H9 (cell line): ENCODE measurements at regions not wholly inside any gene's neighbourhood (a gene's known extent, or its start where the extent isn't known, plus 50 kb on each side); places are given as distances from the start of the nearest gene placed in this dataset.

Experiments
- DNase-seq: peaks from one replicate; pipeline ENCODE4 v3.0.0-alpha.2; 2017
- H2AFZ ChIP-seq: one replicate; pipeline ENCODE4 v1.6.1; 2013; ENCODE audit warnings: mild to moderate bottlenecking, low read length, control low read depth, moderate library complexity
- H2AK5ac ChIP-seq: 2 replicates; pipeline ENCODE4 v1.6.1; 2013; ENCODE audit warnings: low read length, control low read depth, mixed read lengths; ENCODE audit not compliant: insufficient read length
- H2BK120ac ChIP-seq: one replicate; pipeline ENCODE4 v1.6.1; 2013; ENCODE audit warnings: low read depth, mild to moderate bottlenecking, low read length, control low read depth, inconsistent platforms; ENCODE audit not compliant: poor library complexity, severe bottlenecking
- H2BK12ac ChIP-seq: 2 replicates; pipeline ENCODE4 v1.6.1; 2013; ENCODE audit warnings: low read length, control low read depth, mixed read lengths, low read depth; ENCODE audit not compliant: insufficient read length
- H2BK15ac ChIP-seq: 2 replicates; pipeline ENCODE4 v1.6.1; 2013; ENCODE audit warnings: low read depth, low read length, control low read depth
- H2BK20ac ChIP-seq: one replicate; pipeline ENCODE4 v1.6.1; 2013; ENCODE audit warnings: low read depth, mild to moderate bottlenecking, low read length, control low read depth, inconsistent platforms; ENCODE audit not compliant: poor library complexity, severe bottlenecking
- H2BK5ac ChIP-seq: 2 replicates; pipeline ENCODE4 v1.6.1; 2013; ENCODE audit warnings: low read length, control low read depth, mixed read lengths; ENCODE audit not compliant: insufficient read length
- H3K14ac ChIP-seq: 2 replicates; pipeline ENCODE4 v1.6.1; 2013; ENCODE audit warnings: low read length, control low read depth; ENCODE audit not compliant: insufficient read depth
- H3K18ac ChIP-seq: 2 replicates; pipeline ENCODE4 v1.6.1; 2013; ENCODE audit warnings: low read depth, mild to moderate bottlenecking, mixed read lengths, low read length, control low read depth; ENCODE audit not compliant: insufficient read length
- H3K23ac ChIP-seq: 2 replicates; pipeline ENCODE4 v1.6.1; 2013; ENCODE audit warnings: low read length, control low read depth, mixed read lengths, low read depth; ENCODE audit not compliant: insufficient read length
- H3K23me2 ChIP-seq: 2 replicates; pipeline ENCODE4 v1.6.1; 2013; ENCODE audit warnings: low read depth, mild to moderate bottlenecking, mixed read lengths, low read length, control low read depth; ENCODE audit not compliant: insufficient read length, poor library complexity, severe bottlenecking
- H3K27ac ChIP-seq: 2 replicates; pipeline ENCODE4 v1.5.1; 2013; ENCODE audit warnings: low read length, control low read depth, mixed read lengths, low read depth; ENCODE audit not compliant: insufficient read length
- H3K27me3 ChIP-seq: 2 replicates; pipeline ENCODE4 v1.6.1; 2013; ENCODE audit warnings: low read length, control low read depth, inconsistent platforms; ENCODE audit not compliant: insufficient read depth
- H3K4ac ChIP-seq: 2 replicates; pipeline ENCODE4 v1.6.1; 2013; ENCODE audit warnings: low read depth, mild to moderate bottlenecking, control low read depth, inconsistent platforms, low read length, moderate library complexity
- H3K4me1 ChIP-seq: 2 replicates; pipeline ENCODE4 v1.6.1; 2013; ENCODE audit warnings: low read length, control low read depth, inconsistent platforms; ENCODE audit not compliant: insufficient read depth
- H3K4me2 ChIP-seq: 2 replicates; pipeline ENCODE4 v1.6.1; 2013; ENCODE audit warnings: low read length, control low read depth, mixed read lengths; ENCODE audit not compliant: insufficient read length, insufficient read depth
- H3K56ac ChIP-seq: 2 replicates; pipeline ENCODE4 v1.6.1; 2013; ENCODE audit warnings: low read depth, mild to moderate bottlenecking, mixed read lengths, low read length, control low read depth; ENCODE audit not compliant: insufficient read length
- H3K79me1 ChIP-seq: 2 replicates; pipeline ENCODE4 v1.6.1; 2013; ENCODE audit warnings: low read depth, mild to moderate bottlenecking, moderate library complexity, low read length, control low read depth, inconsistent platforms; ENCODE audit not compliant: insufficient read depth, poor library complexity, severe bottlenecking
- H3K79me2 ChIP-seq: 2 replicates; pipeline ENCODE4 v1.6.1; 2013; ENCODE audit warnings: low read length, control low read depth, inconsistent platforms; ENCODE audit not compliant: insufficient read depth
- H3K9ac ChIP-seq: 2 replicates; pipeline ENCODE4 v1.6.1; 2013; ENCODE audit warnings: low read length, control low read depth, mixed read lengths; ENCODE audit not compliant: insufficient read length; ENCODE audit errors: extremely low read depth
- H3K9me3 ChIP-seq: one replicate; pipeline ENCODE4 v1.6.1; 2013; ENCODE audit warnings: low read depth, low read length, inconsistent platforms; ENCODE audit not compliant: control insufficient read depth
- H3T11ph ChIP-seq: one replicate; pipeline ENCODE4 v1.6.1; 2013; ENCODE audit warnings: mild to moderate bottlenecking, low read length, control low read depth, inconsistent platforms
- H4K20me1 ChIP-seq: one replicate; pipeline ENCODE4 v1.6.1; 2013; ENCODE audit not compliant: control insufficient read depth, insufficient read length, insufficient read depth
- H4K5ac ChIP-seq: 2 replicates; pipeline ENCODE4 v1.6.1; 2013; ENCODE audit warnings: low read depth, mild to moderate bottlenecking, mixed read lengths, low read length, control low read depth; ENCODE audit not compliant: insufficient read length
- H4K8ac ChIP-seq: replicated peaks from 2 replicates; pipeline ENCODE4 v1.6.1; 2013; ENCODE audit warnings: low read length, control low read depth, mixed read lengths, low read depth; ENCODE audit not compliant: insufficient read length
- H4K91ac ChIP-seq: 2 replicates; pipeline ENCODE4 v1.6.1; 2013; ENCODE audit warnings: low read depth, mild to moderate bottlenecking, moderate library complexity, mixed read lengths, low read length, control low read depth; ENCODE audit not compliant: insufficient read length
- H3K27ac Mint-ChIP-seq, 3 experiments: 2 replicates in 2 of 3; 3 replicates in 1 of 3; pipeline ENCODE4 v1.8.0; 2020 to 2021; ENCODE audit warnings: mixed read lengths in 3 of 3, mild to moderate bottlenecking in 1 of 3, moderate library complexity in 1 of 3
- H3K27me3 Mint-ChIP-seq: 2 replicates; pipeline ENCODE4 v1.8.0; 2021; ENCODE audit warnings: low read depth, mild to moderate bottlenecking, moderate library complexity, mixed read lengths
- H3K36me3 Mint-ChIP-seq, 3 experiments: 2 replicates in 2 of 3; 3 replicates in 1 of 3; pipeline ENCODE4 v1.8.0; 2020 to 2021; ENCODE audit warnings: low read depth in 3 of 3, mixed read lengths in 3 of 3; ENCODE audit not compliant: insufficient read depth in 1 of 3
- H3K4me1 Mint-ChIP-seq, 2 experiments: 2 replicates each; pipeline ENCODE4 v1.8.0; 2020; ENCODE audit warnings: mixed read lengths in 2 of 2
- H3K4me3 Mint-ChIP-seq, 2 experiments: 2 replicates in 1 of 2; 3 replicates in 1 of 2; pipeline ENCODE4 v1.8.0; 2020 to 2021; ENCODE audit warnings: mild to moderate bottlenecking in 2 of 2, mixed read lengths in 2 of 2, moderate library complexity in 1 of 2
- H3K9me3 Mint-ChIP-seq, 2 experiments: 2 replicates in 1 of 2; 3 replicates in 1 of 2; pipeline ENCODE4 v1.8.0; 2020; ENCODE audit warnings: mild to moderate bottlenecking in 2 of 2, mixed read lengths in 2 of 2, moderate library complexity in 1 of 2
- WGBS: extraction: QIAGEN DNeasy Blood & Tissue Kit; methylation state at CpG from one replicate; pipeline ENCODE4 v1.1.7; 2013; ENCODE audit warnings: missing lambda C conversion rate, low lambda C conversion rate, mixed read lengths; ENCODE audit not compliant: insufficient read length; ENCODE audit errors: extremely low coverage; 5-methylcytosine and 5-hydroxymethylcytosine counted together
- TF ChIP-seq, protein P1 (sequence below): fragments of 200-600 bp; sonication (generic); conservative IDR thresholded peaks from 3 replicates; pipeline ENCODE4 v1.8.0; 2021; ENCODE audit warnings: antibody characterized with exemption, mild to moderate bottlenecking

DNA sequence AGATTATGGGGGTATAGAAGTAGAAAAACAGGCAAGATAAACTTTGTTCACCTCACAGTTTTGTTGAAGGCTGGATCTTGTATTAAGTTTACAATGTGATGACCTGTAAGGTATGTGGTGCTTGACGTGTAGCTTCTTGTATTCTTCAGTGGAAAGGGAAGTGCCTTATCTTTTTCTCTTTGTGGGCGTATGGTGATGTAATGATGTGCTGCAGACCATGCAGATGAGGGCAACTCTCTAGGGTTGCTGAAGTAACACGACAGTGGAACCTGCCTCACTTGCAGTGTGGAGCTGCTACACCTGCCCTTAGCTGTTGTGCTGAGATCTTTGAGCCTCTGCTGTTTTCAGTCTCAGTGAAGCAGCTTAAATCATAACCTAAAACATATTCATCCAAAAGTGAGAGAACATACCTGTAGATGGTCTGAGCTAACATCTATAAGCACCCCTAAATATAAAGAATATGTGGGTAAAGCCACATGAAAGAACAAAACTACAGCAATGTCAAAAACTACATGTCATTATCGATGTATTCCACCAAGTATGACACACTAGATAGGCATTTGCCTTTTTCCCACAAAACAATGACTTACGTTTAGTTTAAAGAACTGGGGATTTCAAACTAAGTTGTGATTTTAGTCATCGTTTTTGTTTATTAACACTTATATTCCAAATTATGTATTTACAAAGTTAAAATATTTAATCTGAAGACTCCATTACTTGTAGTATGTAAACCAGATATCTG is 1144.1 kb downstream of the CNTNAP5 start:
- H3K27me3 ChIP-seq = no peaks in the 10 kb centered on the region

More for the DNA sequence above, 1144.1 kb downstream of the CNTNAP5 start:
- Mint-ChIP-seq H3K27ac (no peak overlapping the region), H3K4me1 (peaks cover 0 to 4% of the 10 kb centered on the region in 2 experiments; a peak in 2 of 4 replicates), H3K27me3 (no peaks in the 10 kb centered on the region), H3K4me3 (no peak overlapping the region), H3K36me3 (peaks cover 4 to 10% (median 6%) of the 10 kb centered on the region in 3 experiments; a peak in 6 of 7 replicates), H3K9me3 (peaks cover 1 to 10% of the 10 kb centered on the region in 2 experiments; a peak in 2 of 5 replicates)
- Histone ChIP-seq H3K79me2 (no peaks in the 10 kb centered on the region), H2BK15ac (no peak overlapping the region), H4K91ac (no peak overlapping the region), H3K23ac (no peak overlapping the region), H3K9ac (no peak overlapping the region), H3K79me1 (no peaks in the 10 kb centered on the region), H3T11ph (no peak overlapping the region), H4K8ac (no peak overlapping the region), H3K56ac (no peak overlapping the region), H3K4me1 (no peaks in the 10 kb centered on the region), H2BK5ac (no peak overlapping the region), H2AFZ (no peak overlapping the region), H3K23me2 (no peaks in the 10 kb centered on the region), H3K14ac (no peak overlapping the region), H4K5ac (no peak overlapping the region), H2BK120ac (no peak overlapping the region), H3K9me3 (no peaks in the 10 kb centered on the region), H2BK12ac (no peak overlapping the region), H3K27ac (no peak overlapping the region), H3K4me2 (no peak overlapping the region), H3K18ac (no peak overlapping the region), H2BK20ac (no peak overlapping the region), H4K20me1 (no peaks in the 10 kb centered on the region), H3K4ac (no peak overlapping the region), H2AK5ac (no peak overlapping the region)
- DNase-seq = no peak
- TF ChIP-seq, protein P1, sequence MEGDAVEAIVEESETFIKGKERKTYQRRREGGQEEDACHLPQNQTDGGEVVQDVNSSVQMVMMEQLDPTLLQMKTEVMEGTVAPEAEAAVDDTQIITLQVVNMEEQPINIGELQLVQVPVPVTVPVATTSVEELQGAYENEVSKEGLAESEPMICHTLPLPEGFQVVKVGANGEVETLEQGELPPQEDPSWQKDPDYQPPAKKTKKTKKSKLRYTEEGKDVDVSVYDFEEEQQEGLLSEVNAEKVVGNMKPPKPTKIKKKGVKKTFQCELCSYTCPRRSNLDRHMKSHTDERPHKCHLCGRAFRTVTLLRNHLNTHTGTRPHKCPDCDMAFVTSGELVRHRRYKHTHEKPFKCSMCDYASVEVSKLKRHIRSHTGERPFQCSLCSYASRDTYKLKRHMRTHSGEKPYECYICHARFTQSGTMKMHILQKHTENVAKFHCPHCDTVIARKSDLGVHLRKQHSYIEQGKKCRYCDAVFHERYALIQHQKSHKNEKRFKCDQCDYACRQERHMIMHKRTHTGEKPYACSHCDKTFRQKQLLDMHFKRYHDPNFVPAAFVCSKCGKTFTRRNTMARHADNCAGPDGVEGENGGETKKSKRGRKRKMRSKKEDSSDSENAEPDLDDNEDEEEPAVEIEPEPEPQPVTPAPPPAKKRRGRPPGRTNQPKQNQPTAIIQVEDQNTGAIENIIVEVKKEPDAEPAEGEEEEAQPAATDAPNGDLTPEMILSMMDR = no peak
- no CpG with 5 or more reads among the region's 6 CpGs for WGBS
